ENCODE measurements at regions not wholly inside any gene's neighbourhood (a gene's known extent, or its start where the extent isn't known, plus 50 kb on each side); places are given as distances from the start of the nearest gene placed in this dataset.

DNA sequence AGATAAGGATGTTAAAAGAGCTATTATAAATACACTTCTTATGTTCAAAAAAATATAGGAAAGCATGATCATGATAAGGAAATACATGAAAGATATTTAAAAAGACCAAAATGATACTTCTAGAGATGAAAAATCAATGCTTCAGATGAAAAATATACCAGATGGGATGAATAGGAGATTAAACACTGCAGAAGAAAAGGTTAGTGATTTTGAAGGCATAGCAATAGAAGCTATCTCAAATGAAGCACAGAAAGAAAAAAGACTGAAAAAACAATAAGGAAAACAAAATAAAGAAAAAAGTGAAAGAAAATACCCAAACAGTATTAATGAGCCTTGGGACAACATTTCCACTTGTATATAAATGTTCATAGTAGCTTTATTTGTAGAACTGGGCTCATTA lies 80.7 kb upstream of the LEF1 start:
- Histone ChIP-seq H3K27me3 (ENCODE audit: insufficient read depth) (no peaks in the 10 kb centered on the region; the same call in 1 of the 2 replicates), H3K9me3 (no peaks in the 10 kb centered on the region; the same call in 1 of the 2 replicates), H2AFZ (ENCODE audit: low read depth) (no peak overlapping the region), H3K27ac (ENCODE audit: low read depth in 2 of 2, low read length in 1 of 2) (no peak overlapping the region), H3K4me1 (ENCODE audit: control insufficient read depth in 1 of 2, insufficient read depth in 2 of 2, low read depth in 1 of 2, low read length in 1 of 2) (no peaks in the 10 kb centered on the region), H3K4me3 (ENCODE audit: low read depth in 2 of 2, low read length in 1 of 2) (no peak overlapping the region), H3F3A (replicated peaks; ENCODE audit: insufficient read depth) (no peaks in the 10 kb centered on the region), H3K9ac (no peak overlapping the region), H3K9me2 (no peaks in the 10 kb centered on the region), H4K20me1 (ENCODE audit: insufficient read depth) (no peaks in the 10 kb centered on the region), H3K4me2 (no peak overlapping the region), H3K36me3 (replicated peaks in 1 of 2; ENCODE audit: control insufficient read depth in 1 of 2, insufficient read depth in 2 of 2, low read length in 1 of 2) (no peaks in the 10 kb centered on the region), H3K79me2 (ENCODE audit: insufficient read depth) (no peaks in the 10 kb centered on the region)
- ChIA-PET CTCF (interaction anchor here (1.3 kb wide), 1 partner anchor 21 kb away, joined by 3 read pairs; no protein-coding TSS in a partner anchor), POLR2A (no interaction called here)
- no peak for TF ChIP-seq MAX (IDR thresholded peaks at IDR 0.05; ENCODE audit: low read depth)
- no peak for TF ChIP-seq USF1 (IDR thresholded peaks at IDR 0.05; ENCODE audit: borderline replicate concordance, low read depth)
- no peak for TF ChIP-seq GATA2 (CRISPR knock-in tag; IDR thresholded peaks at IDR 0.05)
- no peak for TF ChIP-seq CHD2 (IDR thresholded peaks at IDR 0.05; ENCODE audit: low read length, partially characterized antibody)
- no peak for TF ChIP-seq MXI1 (IDR thresholded peaks at IDR 0.05; ENCODE audit: low read depth, low read length)
- TF ChIP-seq SMC3 (IDR thresholded peaks at IDR 0.05; ENCODE audit: low read depth, low read length) = no peak
- TF ChIP-seq PBX3 (IDR thresholded peaks at IDR 0.05) = no peak
- TF ChIP-seq TEAD4 (IDR thresholded peaks at IDR 0.05; ENCODE audit: borderline replicate concordance, insufficient read depth) = no peak
- no peak for TF ChIP-seq MEF2A (IDR thresholded peaks at IDR 0.05; ENCODE audit: borderline replicate concordance, low read depth)
- no peak for TF ChIP-seq TAF1 (IDR thresholded peaks at IDR 0.05; ENCODE audit: borderline replicate concordance, low read depth, low read length)
- TF ChIP-seq GABPA (IDR thresholded peaks at IDR 0.05; ENCODE audit: low read depth) = no peak
- no peak for DNase-seq

DNA sequence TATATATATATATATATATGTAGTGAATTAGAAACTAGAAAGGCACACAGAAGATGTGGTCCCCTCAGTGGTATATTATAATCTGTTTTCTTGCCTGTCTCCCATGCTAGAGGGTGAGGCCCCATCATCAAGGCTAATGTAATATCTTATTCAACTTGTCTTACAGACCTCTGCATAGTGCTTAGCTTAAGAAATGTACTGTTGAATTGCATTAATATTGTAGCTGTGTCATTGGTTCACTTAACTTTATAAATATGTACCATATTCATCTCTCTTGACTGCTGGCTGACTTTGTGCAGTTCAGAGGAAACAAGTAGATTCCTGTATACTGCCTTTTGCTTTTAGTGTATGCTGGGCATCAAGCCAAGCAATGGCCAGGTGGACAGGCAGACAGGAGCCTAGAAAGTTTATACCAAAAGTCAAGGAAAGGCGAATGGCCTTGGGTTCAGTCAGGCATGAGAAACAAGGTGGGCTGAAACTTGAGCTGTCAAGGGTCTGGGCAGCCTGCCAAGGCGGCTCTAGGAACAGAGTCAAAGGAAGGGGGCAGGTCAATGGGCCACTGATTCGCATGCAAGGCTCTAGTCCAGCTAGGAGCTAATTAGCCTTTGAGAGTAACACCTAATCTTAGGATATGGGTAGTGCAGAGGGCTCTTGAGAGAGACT lies 78.8 kb upstream of the LEF1 start:
- Histone ChIP-seq H3K4me3 (ENCODE audit: low read depth in 2 of 2, low read length in 1 of 2) (no peak overlapping the region), H3K4me1 (ENCODE audit: control insufficient read depth in 1 of 2, insufficient read depth in 2 of 2, low read depth in 1 of 2, low read length in 1 of 2) (no peaks in the 10 kb centered on the region), H3K79me2 (ENCODE audit: insufficient read depth) (no peaks in the 10 kb centered on the region), H3F3A (replicated peaks; ENCODE audit: insufficient read depth) (no peaks in the 10 kb centered on the region), H4K20me1 (ENCODE audit: insufficient read depth) (no peaks in the 10 kb centered on the region), H3K9ac (no peak overlapping the region), H3K4me2 (no peak overlapping the region), H2AFZ (ENCODE audit: low read depth) (no peak overlapping the region), H3K27me3 (ENCODE audit: insufficient read depth) (no peaks in the 10 kb centered on the region), H3K9me2 (no peaks in the 10 kb centered on the region), H3K36me3 (replicated peaks in 1 of 2; ENCODE audit: control insufficient read depth in 1 of 2, insufficient read depth in 2 of 2, low read length in 1 of 2) (no peaks in the 10 kb centered on the region), H3K9me3 (no peaks in the 10 kb centered on the region; the same call in 1 of the 2 replicates), H3K27ac (ENCODE audit: low read depth in 2 of 2, low read length in 1 of 2) (no peak overlapping the region)
- ChIA-PET CTCF (no interaction called here), POLR2A (no interaction called here)
- WGBS (ENCODE audit: low lambda C conversion rate) = 0% methylated on average over 2 of the region's 3 CpGs
- no peak for DNase-seq
- TF ChIP-seq MAX (IDR thresholded peaks at IDR 0.05; ENCODE audit: low read depth) (no peak), EZH2phosphoT487 (IDR thresholded peaks at IDR 0.05; ENCODE audit: borderline replicate concordance, low read depth) (no peak), NFIC (IDR thresholded peaks at IDR 0.05; ENCODE audit: borderline replicate concordance) (no peak), RAD21 (IDR thresholded peaks at IDR 0.05; ENCODE audit: low read length) (no peak), EP300 (IDR thresholded peaks at IDR 0.05; ENCODE audit: borderline replicate concordance in 1 of 2, low read depth in 1 of 2, low read length in 1 of 2) (no peak), GATA2 (CRISPR knock-in tag; IDR thresholded peaks at IDR 0.05) (no peak), SIN3A (IDR thresholded peaks at IDR 0.05; ENCODE audit: borderline replicate concordance, low read depth, low read length) (no peak), FOSL2 (IDR thresholded peaks at IDR 0.05; ENCODE audit: borderline replicate concordance, low read depth) (no peak), REST (IDR thresholded peaks at IDR 0.05; ENCODE audit: low read depth, low read length) (no peak), RFX5 (IDR thresholded peaks at IDR 0.05; ENCODE audit: low read length) (no peak), ZBTB33 (IDR thresholded peaks at IDR 0.05; ENCODE audit: borderline replicate concordance, low read depth) (no peak)
